ENCODE measurements at regions not wholly inside any gene's neighbourhood (a gene's known extent, or its start where the extent isn't known, plus 50 kb on each side); places are given as distances from the start of the nearest gene placed in this dataset.

- Histone ChIP-seq H3F3A (ENCODE audit: insufficient read depth, low read length) (no peaks in the 10 kb centered on the region), H3K27ac (ENCODE audit: low read depth, low read length, poor library complexity, severe bottlenecking) (no peak overlapping the region), H3K36me3 (ENCODE audit: insufficient read depth, low read length) (no peaks in the 10 kb centered on the region), H2AFZ (ENCODE audit: low read length) (no peak overlapping the region), H3K9me2 (ENCODE audit: low read depth, low read length) (no peaks in the 10 kb centered on the region), H4K20me1 (ENCODE audit: insufficient read depth, low read length) (no peaks in the 10 kb centered on the region), H3K79me2 (ENCODE audit: insufficient read depth, low read length) (no peaks in the 10 kb centered on the region), H3K9ac (ENCODE audit: low read length) (no peak overlapping the region), H3K4me2 (ENCODE audit: low read length) (no peak overlapping the region), H3K4me3 (ENCODE audit: low read depth, low read length, poor library complexity, severe bottlenecking) (no peak overlapping the region), H3K27me3 (ENCODE audit: insufficient read depth, low read length) (no peaks in the 10 kb centered on the region), H3K4me1 (ENCODE audit: insufficient read depth, low read length, severe bottlenecking) (no peaks in the 10 kb centered on the region), H3K9me3 (ENCODE audit: low read length) (no peaks in the 10 kb centered on the region)
- TF ChIP-seq EZH2 (IDR thresholded peaks at IDR 0.05; ENCODE audit: borderline replicate concordance, low read length) = no peak
- TF ChIP-seq CTCF (IDR thresholded peaks at IDR 0.05; ENCODE audit: low read length) = no peak
Measured at GRCh38 chr5:68367717-68368116, 152.2 kb downstream of the PIK3R1 start.

- H3K9me3 ChIP-seq (ENCODE audit: low read length) = no peaks in the 10 kb centered on the region
- no peak overlapping the region for H3K4me3 ChIP-seq (ENCODE audit: low read depth, low read length, poor library complexity, severe bottlenecking)
- H3K9ac ChIP-seq (ENCODE audit: low read length) = no peak overlapping the region
- no peaks in the 10 kb centered on the region for H3K4me1 ChIP-seq (ENCODE audit: insufficient read depth, low read length, severe bottlenecking)
- H2AFZ ChIP-seq (ENCODE audit: low read length) = no peak overlapping the region
- no peaks in the 10 kb centered on the region for H3K9me2 ChIP-seq (ENCODE audit: low read depth, low read length)
- no peak for TF ChIP-seq EZH2 (IDR thresholded peaks at IDR 0.05; ENCODE audit: borderline replicate concordance, low read length)
- no peak overlapping the region for H3K4me2 ChIP-seq (ENCODE audit: low read length)
- no peaks in the 10 kb centered on the region for H3K36me3 ChIP-seq (ENCODE audit: insufficient read depth, low read length)
- no peaks in the 10 kb centered on the region for H3K27me3 ChIP-seq (ENCODE audit: insufficient read depth, low read length)
- H4K20me1 ChIP-seq (ENCODE audit: insufficient read depth, low read length) = no peaks in the 10 kb centered on the region
- H3F3A ChIP-seq (ENCODE audit: insufficient read depth, low read length) = no peaks in the 10 kb centered on the region
- H3K79me2 ChIP-seq (ENCODE audit: insufficient read depth, low read length) = no peaks in the 10 kb centered on the region
- H3K27ac ChIP-seq (ENCODE audit: low read depth, low read length, poor library complexity, severe bottlenecking) = no peak overlapping the region
Measured at GRCh38 chr5:68368311-68369022, 152.9 kb downstream of the PIK3R1 start.

GRCh38 chr5:68369023-68369359, 153.4 kb downstream of the PIK3R1 start:
- Histone ChIP-seq H3K79me2 (ENCODE audit: insufficient read depth, low read length) (no peaks in the 10 kb centered on the region), H3K4me3 (ENCODE audit: low read depth, low read length, poor library complexity, severe bottlenecking) (no peak overlapping the region), H3K27ac (ENCODE audit: low read depth, low read length, poor library complexity, severe bottlenecking) (no peak overlapping the region)

More at GRCh38 chr5:68369023-68369359, 153.4 kb downstream of the PIK3R1 start:
- Histone ChIP-seq H4K20me1 (ENCODE audit: insufficient read depth, low read length) (no peaks in the 10 kb centered on the region), H3K27me3 (ENCODE audit: insufficient read depth, low read length) (no peaks in the 10 kb centered on the region), H3F3A (ENCODE audit: insufficient read depth, low read length) (no peaks in the 10 kb centered on the region), H3K9me3 (ENCODE audit: low read length) (no peaks in the 10 kb centered on the region), H3K4me2 (ENCODE audit: low read length) (no peak overlapping the region), H3K4me1 (ENCODE audit: insufficient read depth, low read length, severe bottlenecking) (no peaks in the 10 kb centered on the region), H3K9ac (ENCODE audit: low read length) (no peak overlapping the region), H3K9me2 (ENCODE audit: low read depth, low read length) (no peaks in the 10 kb centered on the region), H3K36me3 (ENCODE audit: insufficient read depth, low read length) (no peaks in the 10 kb centered on the region), H2AFZ (ENCODE audit: low read length) (no peak overlapping the region)
- TF ChIP-seq EZH2 (IDR thresholded peaks at IDR 0.05; ENCODE audit: borderline replicate concordance, low read length) = no peak
- TF ChIP-seq CTCF (IDR thresholded peaks at IDR 0.05; ENCODE audit: low read length) = no peak
